ENCODE measurements at regions not wholly inside any gene's neighbourhood (a gene's known extent, or its start where the extent isn't known, plus 50 kb on each side); places are given as distances from the start of the nearest gene placed in this dataset.

- intact Hi-C loops (cut with micrococcal nuclease) = no loop called here
- DNase-seq (no peak), ATAC-seq (no peak)
- Mint-ChIP-seq H3K9me3 (no peaks in the 10 kb centered on the region), H3K27me3 (peaks cover 5% of the 10 kb centered on the region), H3K27ac (no peak overlapping the region), H3K4me3 (no peak overlapping the region), H3K4me1 (ENCODE audit: low read depth) (no peaks in the 10 kb centered on the region), H3K36me3 (ENCODE audit: low read depth) (no peaks in the 10 kb centered on the region)
- POLR2A ChIA-PET = interaction anchor here (0.6 kb wide), 1 partner anchor 417 kb away, joined by 3 read pairs; no protein-coding TSS in a partner anchor
- TF ChIP-seq, protein P1, sequence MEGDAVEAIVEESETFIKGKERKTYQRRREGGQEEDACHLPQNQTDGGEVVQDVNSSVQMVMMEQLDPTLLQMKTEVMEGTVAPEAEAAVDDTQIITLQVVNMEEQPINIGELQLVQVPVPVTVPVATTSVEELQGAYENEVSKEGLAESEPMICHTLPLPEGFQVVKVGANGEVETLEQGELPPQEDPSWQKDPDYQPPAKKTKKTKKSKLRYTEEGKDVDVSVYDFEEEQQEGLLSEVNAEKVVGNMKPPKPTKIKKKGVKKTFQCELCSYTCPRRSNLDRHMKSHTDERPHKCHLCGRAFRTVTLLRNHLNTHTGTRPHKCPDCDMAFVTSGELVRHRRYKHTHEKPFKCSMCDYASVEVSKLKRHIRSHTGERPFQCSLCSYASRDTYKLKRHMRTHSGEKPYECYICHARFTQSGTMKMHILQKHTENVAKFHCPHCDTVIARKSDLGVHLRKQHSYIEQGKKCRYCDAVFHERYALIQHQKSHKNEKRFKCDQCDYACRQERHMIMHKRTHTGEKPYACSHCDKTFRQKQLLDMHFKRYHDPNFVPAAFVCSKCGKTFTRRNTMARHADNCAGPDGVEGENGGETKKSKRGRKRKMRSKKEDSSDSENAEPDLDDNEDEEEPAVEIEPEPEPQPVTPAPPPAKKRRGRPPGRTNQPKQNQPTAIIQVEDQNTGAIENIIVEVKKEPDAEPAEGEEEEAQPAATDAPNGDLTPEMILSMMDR (IDR thresholded peaks at IDR 0.05) = no peak
- CTCF ChIA-PET = no interaction called here
These were observed 77.3 kb upstream of the ANO6 start for GRCh38 chr12:45138609-45139008.

GRCh38 chr12:45148006-45148405 lies 67.9 kb upstream of the ANO6 start:
- POLR2A ChIA-PET = no interaction called here
- H3K27ac Mint-ChIP-seq = no peak overlapping the region
- H3K9me3 Mint-ChIP-seq = peaks cover 23% of the 10 kb centered on the region
- intact Hi-C loops (cut with micrococcal nuclease) = no loop called here
- TF ChIP-seq, protein P1 (IDR thresholded peaks at IDR 0.05) = no peak
- ATAC-seq (no peak), DNase-seq (no peak)
- CTCF ChIA-PET = no interaction called here
- no peak overlapping the region for H3K4me3 Mint-ChIP-seq
- no peaks in the 10 kb centered on the region for H3K4me1 Mint-ChIP-seq (ENCODE audit: low read depth)
- H3K27me3 Mint-ChIP-seq = peaks cover 4% of the 10 kb centered on the region
- peaks cover 4% of the 10 kb centered on the region for H3K36me3 Mint-ChIP-seq (ENCODE audit: low read depth)

DNA sequence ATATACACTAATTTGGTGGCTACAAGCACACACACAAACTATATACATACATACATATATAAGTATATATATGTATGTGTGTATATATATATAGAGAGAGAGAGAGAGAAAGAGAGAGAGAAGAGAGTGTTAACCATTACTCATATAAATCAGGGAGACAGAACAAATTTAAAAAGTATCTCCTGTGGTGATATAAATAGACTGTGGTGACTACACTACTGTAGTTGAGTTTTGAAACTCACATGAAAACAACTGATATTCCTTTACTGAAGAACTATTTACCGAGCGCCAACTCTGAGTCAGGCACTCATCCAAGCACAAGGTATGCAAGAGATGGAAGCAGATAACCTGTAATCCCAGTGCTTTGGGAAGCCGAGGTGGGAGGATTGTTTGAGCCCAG lies 67.3 kb upstream of the ANO6 start:
- ATAC-seq = no peak

GRCh38 chr12:45165284-45165683 lies 50.6 kb upstream of the ANO6 start:
- intact Hi-C loops (cut with micrococcal nuclease) = no loop called here
- DNase-seq (no peak), ATAC-seq (no peak)

More for the DNA sequence above, 67.3 kb upstream of the ANO6 start:
- Mint-ChIP-seq H3K9me3 (peaks cover 23% of the 10 kb centered on the region), H3K27me3 (peaks cover 4% of the 10 kb centered on the region), H3K27ac (no peak overlapping the region), H3K4me3 (no peak overlapping the region), H3K4me1 (ENCODE audit: low read depth) (no peaks in the 10 kb centered on the region), H3K36me3 (ENCODE audit: low read depth) (peaks cover 4% of the 10 kb centered on the region)
- TF ChIP-seq, protein P1 (IDR thresholded peaks at IDR 0.05) = no peak
- intact Hi-C loops (cut with micrococcal nuclease) = no loop called here
- CTCF ChIA-PET = no interaction called here
- no peak for DNase-seq
- POLR2A ChIA-PET = no interaction called here

DNA sequence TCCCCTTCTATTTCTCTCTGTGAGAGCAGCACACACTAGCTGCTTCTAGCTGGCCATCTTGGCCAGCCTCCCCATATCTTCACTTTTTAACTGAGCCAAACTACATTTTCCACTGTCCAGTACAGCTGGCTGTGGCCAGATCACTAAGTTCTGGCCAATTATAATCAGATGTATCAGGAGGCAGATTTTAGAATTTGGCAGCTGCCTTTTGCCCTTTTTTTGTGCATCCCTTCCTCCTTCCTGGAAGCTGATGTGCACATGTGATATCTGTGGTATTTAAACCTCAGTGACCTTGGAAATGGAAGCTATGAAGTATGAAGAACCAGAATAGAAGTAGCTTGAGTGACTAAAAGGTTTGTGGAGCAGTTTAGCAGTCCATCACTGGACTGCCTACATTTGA lies 49.8 kb upstream of the ANO6 start:
- no peaks in the 10 kb centered on the region for H3K36me3 Mint-ChIP-seq (ENCODE audit: low read depth)
- ATAC-seq (no peak), DNase-seq (no peak)
- no peak overlapping the region for H3K27ac Mint-ChIP-seq
- H3K4me3 Mint-ChIP-seq = no peak overlapping the region
- intact Hi-C loops (cut with micrococcal nuclease) = no loop called here
- peaks cover 13% of the 10 kb centered on the region for H3K27me3 Mint-ChIP-seq
- ChIA-PET POLR2A (interaction anchor here (0.5 kb wide), 1 partner anchor 624 kb away, joined by 3 read pairs; no protein-coding TSS in a partner anchor), CTCF (interaction anchor here (1.1 kb wide), 1 partner anchor 217 kb away, joined by 3 read pairs; no protein-coding TSS in a partner anchor)
- TF ChIP-seq, protein P1 (IDR thresholded peaks at IDR 0.05) = no peak
- no peaks in the 10 kb centered on the region for H3K4me1 Mint-ChIP-seq (ENCODE audit: low read depth)
- peaks cover 9% of the 10 kb centered on the region for H3K9me3 Mint-ChIP-seq

More at GRCh38 chr12:45165284-45165683, 50.6 kb upstream of the ANO6 start:
- no peaks in the 10 kb centered on the region for H3K36me3 Mint-ChIP-seq (ENCODE audit: low read depth)
- TF ChIP-seq, protein P1 (IDR thresholded peaks at IDR 0.05) = no peak
- ChIA-PET CTCF (no interaction called here), POLR2A (no interaction called here)
- no peak overlapping the region for H3K4me3 Mint-ChIP-seq
- peaks cover 13% of the 10 kb centered on the region for H3K27me3 Mint-ChIP-seq
- peaks cover 14% of the 10 kb centered on the region for H3K9me3 Mint-ChIP-seq
- H3K4me1 Mint-ChIP-seq (ENCODE audit: low read depth) = no peaks in the 10 kb centered on the region
- H3K27ac Mint-ChIP-seq = no peak overlapping the region
